ENCODE measurements at regions not wholly inside any gene's neighbourhood (a gene's known extent, or its start where the extent isn't known, plus 50 kb on each side); places are given as distances from the start of the nearest gene placed in this dataset.

- Histone ChIP-seq H2BK12ac (ENCODE audit: low read length in 2 of 2) (no peak overlapping the region), H4K91ac (ENCODE audit: low read length) (no peak overlapping the region), H3K79me1 (replicated peaks; ENCODE audit: low read length, poor library complexity, severe bottlenecking) (peaks cover 1% of the 10 kb centered on the region), H3K4ac (ENCODE audit: low read depth in 1 of 2, low read length in 2 of 2) (no peak overlapping the region), H2AFZ (ENCODE audit: low read depth, low read length) (no peak overlapping the region), H3K9ac (ENCODE audit: low read length) (no peak overlapping the region), H4K8ac (ENCODE audit: low read length) (no peak overlapping the region), H2BK5ac (ENCODE audit: low read depth, low read length, poor library complexity, severe bottlenecking) (no peak overlapping the region), H3K14ac (ENCODE audit: low read length in 2 of 2) (no peak overlapping the region), H2BK120ac (ENCODE audit: low read depth, low read length) (no peak overlapping the region), H3K4me1 (ENCODE audit: control insufficient read depth, insufficient read depth, low read depth, low read length) (no peaks in the 10 kb centered on the region), H2BK15ac (ENCODE audit: low read depth, poor library complexity, severe bottlenecking) (no peak overlapping the region), H3K9me3 (ENCODE audit: control insufficient read depth, low read length) (no peaks in the 10 kb centered on the region), H3K18ac (ENCODE audit: low read depth in 1 of 2, low read length in 2 of 2) (no peak overlapping the region), H3K36me3 (ENCODE audit: control insufficient read depth in 1 of 2, insufficient read depth in 2 of 2, low read depth in 1 of 2, low read length in 2 of 2) (peaks cover 3 to 7% of the 10 kb centered on the region in 2 experiments), H3K4me2 (ENCODE audit: low read length, poor library complexity, severe bottlenecking) (no peak overlapping the region), H3K27me3 (ENCODE audit: control insufficient read depth in 1 of 2, insufficient read depth in 1 of 2, low read length in 2 of 2) (no peaks in the 10 kb centered on the region), H3K27ac (ENCODE audit: low read length, poor library complexity, severe bottlenecking) (no peak overlapping the region), H2AK5ac (ENCODE audit: low read length, severe bottlenecking) (no peak overlapping the region), H3K23ac (ENCODE audit: low read length in 2 of 2) (no peak overlapping the region), H3K4me3 (ENCODE audit: insufficient read depth in 1 of 2, low read depth in 1 of 2, low read length in 2 of 2) (no peak overlapping the region)
- no CpG with 5 or more reads among the region's 1 CpG for WGBS
- no peak for DNase-seq
These were observed 133.2 kb upstream of the ITGB1 start for GRCh38 chr10:33091201-33091600.

GRCh38 chr10:33088990-33089389 lies 131.0 kb upstream of the ITGB1 start:
- WGBS = 63% methylated on average over 6 of the region's 6 CpGs
- H3K18ac ChIP-seq (ENCODE audit: low read depth in 1 of 2, low read length in 2 of 2) = no peak overlapping the region
- H3K14ac ChIP-seq (ENCODE audit: low read length in 2 of 2) = no peak overlapping the region
- no peak overlapping the region for H3K4ac ChIP-seq (ENCODE audit: low read depth in 1 of 2, low read length in 2 of 2)
- H3K4me3 ChIP-seq (ENCODE audit: insufficient read depth in 1 of 2, low read depth in 1 of 2, low read length in 2 of 2) = no peak overlapping the region
- H2BK12ac ChIP-seq (ENCODE audit: low read length in 2 of 2) = no peak overlapping the region
- no peak overlapping the region for H3K23ac ChIP-seq (ENCODE audit: low read length in 2 of 2)
- DNase-seq = no peak
- H3K4me2 ChIP-seq (ENCODE audit: low read length, poor library complexity, severe bottlenecking) = no peak overlapping the region
- no peak overlapping the region for H3K27ac ChIP-seq (ENCODE audit: low read length, poor library complexity, severe bottlenecking)
- no peaks in the 10 kb centered on the region for H3K27me3 ChIP-seq (ENCODE audit: control insufficient read depth in 1 of 2, insufficient read depth in 1 of 2, low read length in 2 of 2)
- no peak overlapping the region for H2AFZ ChIP-seq (ENCODE audit: low read depth, low read length)
- no peak overlapping the region for H3K9ac ChIP-seq (ENCODE audit: low read length)
- no peak overlapping the region for H4K91ac ChIP-seq (ENCODE audit: low read length)
- no peak overlapping the region for H2BK5ac ChIP-seq (ENCODE audit: low read depth, low read length, poor library complexity, severe bottlenecking)
- H3K79me1 ChIP-seq (replicated peaks; ENCODE audit: low read length, poor library complexity, severe bottlenecking) = peaks cover 1% of the 10 kb centered on the region
- no peak overlapping the region for H4K8ac ChIP-seq (ENCODE audit: low read length)
- no peaks in the 10 kb centered on the region for H3K9me3 ChIP-seq (ENCODE audit: control insufficient read depth, low read length)
- H3K4me1 ChIP-seq (ENCODE audit: control insufficient read depth, insufficient read depth, low read depth, low read length) = no peaks in the 10 kb centered on the region
- no peak overlapping the region for H2BK120ac ChIP-seq (ENCODE audit: low read depth, low read length)
- H2AK5ac ChIP-seq (ENCODE audit: low read length, severe bottlenecking) = no peak overlapping the region
- H3K36me3 ChIP-seq (ENCODE audit: control insufficient read depth in 1 of 2, insufficient read depth in 2 of 2, low read depth in 1 of 2, low read length in 2 of 2) = peaks cover 3 to 6% of the 10 kb centered on the region in 2 experiments
- H2BK15ac ChIP-seq (ENCODE audit: low read depth, poor library complexity, severe bottlenecking) = no peak overlapping the region

- no peak overlapping the region for H3K4me2 ChIP-seq (ENCODE audit: low read length, poor library complexity, severe bottlenecking)
- H3K36me3 ChIP-seq (ENCODE audit: control insufficient read depth in 1 of 2, insufficient read depth in 2 of 2, low read depth in 1 of 2, low read length in 2 of 2) = peaks cover 8 to 10% of the 10 kb centered on the region in 2 experiments
- no peaks in the 10 kb centered on the region for H3K4me1 ChIP-seq (ENCODE audit: control insufficient read depth, insufficient read depth, low read depth, low read length)
- no peak overlapping the region for H2BK12ac ChIP-seq (ENCODE audit: low read length in 2 of 2)
- no peak overlapping the region for H3K9ac ChIP-seq (ENCODE audit: low read length)
- no peak overlapping the region for H3K4ac ChIP-seq (ENCODE audit: low read depth in 1 of 2, low read length in 2 of 2)
- no peak overlapping the region for H3K4me3 ChIP-seq (ENCODE audit: insufficient read depth in 1 of 2, low read depth in 1 of 2, low read length in 2 of 2)
- peaks cover 1% of the 10 kb centered on the region for H3K79me1 ChIP-seq (replicated peaks; ENCODE audit: low read length, poor library complexity, severe bottlenecking)
- no peak overlapping the region for H3K18ac ChIP-seq (ENCODE audit: low read depth in 1 of 2, low read length in 2 of 2)
- no peak overlapping the region for H2BK5ac ChIP-seq (ENCODE audit: low read depth, low read length, poor library complexity, severe bottlenecking)
- 71% methylated on average over 1 of the region's 1 CpG for WGBS
- no peak for DNase-seq
- no peak overlapping the region for H2AK5ac ChIP-seq (ENCODE audit: low read length, severe bottlenecking)
- H2BK15ac ChIP-seq (ENCODE audit: low read depth, poor library complexity, severe bottlenecking) = no peak overlapping the region
- no peak overlapping the region for H3K14ac ChIP-seq (ENCODE audit: low read length in 2 of 2)
- H3K27ac ChIP-seq (ENCODE audit: low read length, poor library complexity, severe bottlenecking) = no peak overlapping the region
- H2AFZ ChIP-seq (ENCODE audit: low read depth, low read length) = no peak overlapping the region
- no peaks in the 10 kb centered on the region for H3K9me3 ChIP-seq (ENCODE audit: control insufficient read depth, low read length)
- no peaks in the 10 kb centered on the region for H3K27me3 ChIP-seq (ENCODE audit: control insufficient read depth in 1 of 2, insufficient read depth in 1 of 2, low read length in 2 of 2)
- no peak overlapping the region for H2BK120ac ChIP-seq (ENCODE audit: low read depth, low read length)
- no peak overlapping the region for H4K91ac ChIP-seq (ENCODE audit: low read length)
- no peak overlapping the region for H3K23ac ChIP-seq (ENCODE audit: low read length in 2 of 2)
- no peak overlapping the region for H4K8ac ChIP-seq (ENCODE audit: low read length)
These were observed 129.9 kb upstream of the ITGB1 start for GRCh38 chr10:33087922-33088321.

GRCh38 chr10:33087152-33087551 lies 129.1 kb upstream of the ITGB1 start:
- Histone ChIP-seq H2BK12ac (ENCODE audit: low read length in 2 of 2) (no peak overlapping the region), H4K8ac (ENCODE audit: low read length) (no peak overlapping the region), H3K4me3 (ENCODE audit: insufficient read depth in 1 of 2, low read depth in 1 of 2, low read length in 2 of 2) (no peak overlapping the region), H3K9me3 (ENCODE audit: control insufficient read depth, low read length) (no peaks in the 10 kb centered on the region), H2BK15ac (ENCODE audit: low read depth, poor library complexity, severe bottlenecking) (no peak overlapping the region), H3K4ac (ENCODE audit: low read depth in 1 of 2, low read length in 2 of 2) (no peak overlapping the region), H4K91ac (ENCODE audit: low read length) (no peak overlapping the region), H3K9ac (ENCODE audit: low read length) (no peak overlapping the region), H2BK5ac (ENCODE audit: low read depth, low read length, poor library complexity, severe bottlenecking) (no peak overlapping the region), H3K4me2 (ENCODE audit: low read length, poor library complexity, severe bottlenecking) (no peak overlapping the region), H2AFZ (ENCODE audit: low read depth, low read length) (no peak overlapping the region), H3K18ac (ENCODE audit: low read depth in 1 of 2, low read length in 2 of 2) (no peak overlapping the region), H3K27ac (ENCODE audit: low read length, poor library complexity, severe bottlenecking) (no peak overlapping the region), H3K27me3 (ENCODE audit: control insufficient read depth in 1 of 2, insufficient read depth in 1 of 2, low read length in 2 of 2) (no peaks in the 10 kb centered on the region), H3K14ac (ENCODE audit: low read length in 2 of 2) (no peak overlapping the region), H3K23ac (ENCODE audit: low read length in 2 of 2) (no peak overlapping the region), H3K79me1 (replicated peaks; ENCODE audit: low read length, poor library complexity, severe bottlenecking) (peaks cover 1% of the 10 kb centered on the region), H2BK120ac (ENCODE audit: low read depth, low read length) (no peak overlapping the region), H2AK5ac (ENCODE audit: low read length, severe bottlenecking) (no peak overlapping the region), H3K36me3 (ENCODE audit: control insufficient read depth in 1 of 2, insufficient read depth in 2 of 2, low read depth in 1 of 2, low read length in 2 of 2) (peaks cover 8 to 11% of the 10 kb centered on the region in 2 experiments), H3K4me1 (ENCODE audit: control insufficient read depth, insufficient read depth, low read depth, low read length) (no peaks in the 10 kb centered on the region)
- no peak for DNase-seq
- 73% methylated on average over 2 of the region's 3 CpGs for WGBS

Data from mesenchymal stem cell (in vitro differentiated cells and primary cell).